Suprapubic skin (tissue), 4 donors: ENCODE measurements at regions not wholly inside any gene's neighbourhood (a gene's known extent, or its start where the extent isn't known, plus 50 kb on each side); places are given as distances from the start of the nearest gene placed in this dataset.

ENCODE experiments used
- POLR2A ChIP-seq, 2 donors: fragments of 450-650 bp; IDR thresholded peaks; one replicate each; pipeline ENCODE4 v1.6.1; 2017; ENCODE audit warnings: antibody characterized with exemption in 2 of 2, mild to moderate bottlenecking in 2 of 2, moderate library complexity in 2 of 2
- POLR2AphosphoS5 ChIP-seq, 3 donors: sonication (generic); formaldehyde crosslinking; IDR thresholded peaks; one replicate each; pipeline ENCODE4 v1.6.1; 2017; ENCODE audit warnings: antibody characterized with exemption in 3 of 3
- TF ChIP-seq, protein P1 (sequence below), 2 donors: fragments of 200-600 bp in 1 of 2; fragments of 450-650 bp in 1 of 2; sonication (generic) in 1 of 2; IDR thresholded peaks; one replicate each; pipeline ENCODE4 v1.5.1; 2016 to 2019; ENCODE audit warnings: antibody characterized with exemption in 2 of 2, mild to moderate bottlenecking in 1 of 2, moderate library complexity in 1 of 2

- TF ChIP-seq, protein P1, sequence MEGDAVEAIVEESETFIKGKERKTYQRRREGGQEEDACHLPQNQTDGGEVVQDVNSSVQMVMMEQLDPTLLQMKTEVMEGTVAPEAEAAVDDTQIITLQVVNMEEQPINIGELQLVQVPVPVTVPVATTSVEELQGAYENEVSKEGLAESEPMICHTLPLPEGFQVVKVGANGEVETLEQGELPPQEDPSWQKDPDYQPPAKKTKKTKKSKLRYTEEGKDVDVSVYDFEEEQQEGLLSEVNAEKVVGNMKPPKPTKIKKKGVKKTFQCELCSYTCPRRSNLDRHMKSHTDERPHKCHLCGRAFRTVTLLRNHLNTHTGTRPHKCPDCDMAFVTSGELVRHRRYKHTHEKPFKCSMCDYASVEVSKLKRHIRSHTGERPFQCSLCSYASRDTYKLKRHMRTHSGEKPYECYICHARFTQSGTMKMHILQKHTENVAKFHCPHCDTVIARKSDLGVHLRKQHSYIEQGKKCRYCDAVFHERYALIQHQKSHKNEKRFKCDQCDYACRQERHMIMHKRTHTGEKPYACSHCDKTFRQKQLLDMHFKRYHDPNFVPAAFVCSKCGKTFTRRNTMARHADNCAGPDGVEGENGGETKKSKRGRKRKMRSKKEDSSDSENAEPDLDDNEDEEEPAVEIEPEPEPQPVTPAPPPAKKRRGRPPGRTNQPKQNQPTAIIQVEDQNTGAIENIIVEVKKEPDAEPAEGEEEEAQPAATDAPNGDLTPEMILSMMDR (IDR thresholded peaks at IDR 0.05), result no peak
- TF ChIP-seq POLR2AphosphoS5 (IDR thresholded peaks at IDR 0.05) (no peak), POLR2A (IDR thresholded peaks at IDR 0.05) (no peak)
Measured at GRCh38 chr15:39350785-39351184, 230.1 kb upstream of the THBS1 start.
